ENCODE measurements at regions not wholly inside any gene's neighbourhood (a gene's known extent, or its start where the extent isn't known, plus 50 kb on each side); places are given as distances from the start of the nearest gene placed in this dataset.
"Not testable (repeated sequence)": the region's sequence is repeated elsewhere in the genome, so short reads cannot be mapped to it uniquely, and the experiment has no call there.

GRCh38 chr9:31587146-31587545, 797.3 kb upstream of the ACO1 start:
- peak; percentile 34 to 61 for DNase-seq

GRCh38 chr9:31588006-31588405, 796.4 kb upstream of the ACO1 start:
- peak; percentile 91 to 97 for DNase-seq

GRCh38 chr9:31588756-31589155, 795.7 kb upstream of the ACO1 start:
- no peak for DNase-seq

GRCh38 chr9:31590091-31590490, 794.4 kb upstream of the ACO1 start:
- DNase-seq, result no peak

DNA sequence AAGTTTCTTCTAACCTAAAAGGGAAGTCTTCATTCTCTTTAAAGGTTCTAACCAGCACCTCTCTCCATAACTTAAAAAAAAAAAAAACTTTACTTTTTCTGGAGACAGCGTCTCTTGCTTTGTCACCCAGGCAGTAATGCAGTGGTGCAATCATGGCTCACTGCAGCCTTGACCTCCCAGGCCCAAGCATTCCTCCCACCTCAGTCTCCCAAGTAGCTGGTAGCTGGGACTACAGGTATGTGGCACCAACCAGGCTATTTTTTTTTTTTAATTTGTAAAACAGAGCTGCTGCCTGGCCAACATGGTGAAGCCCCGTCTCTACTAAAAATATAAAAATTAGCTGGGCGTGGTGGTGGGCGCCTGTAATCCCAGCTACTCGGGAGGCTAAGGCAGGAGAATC, 787.4 kb upstream of the ACO1 start:
- not testable (repeated sequence) for DNase-seq

DNA sequence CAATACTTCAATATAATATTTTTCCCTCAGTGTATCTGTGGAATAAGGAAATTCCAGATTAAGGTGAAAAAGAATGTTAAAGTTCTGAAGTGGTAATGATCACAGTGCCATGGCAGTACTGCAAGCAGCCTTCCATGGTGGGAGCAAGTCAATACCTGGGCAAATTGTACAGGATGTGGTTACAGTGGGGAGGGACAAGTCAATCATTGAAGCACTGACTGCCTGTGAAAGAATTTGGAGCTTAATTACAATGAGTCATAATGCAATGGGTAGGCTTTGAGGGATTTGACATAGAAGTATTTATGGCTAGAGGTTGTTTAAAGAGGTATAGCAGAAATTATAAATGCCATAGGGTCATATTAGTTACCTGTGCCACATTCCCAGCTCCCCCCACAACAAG, 786.5 kb upstream of the ACO1 start:
- no peak for DNase-seq

DNA sequence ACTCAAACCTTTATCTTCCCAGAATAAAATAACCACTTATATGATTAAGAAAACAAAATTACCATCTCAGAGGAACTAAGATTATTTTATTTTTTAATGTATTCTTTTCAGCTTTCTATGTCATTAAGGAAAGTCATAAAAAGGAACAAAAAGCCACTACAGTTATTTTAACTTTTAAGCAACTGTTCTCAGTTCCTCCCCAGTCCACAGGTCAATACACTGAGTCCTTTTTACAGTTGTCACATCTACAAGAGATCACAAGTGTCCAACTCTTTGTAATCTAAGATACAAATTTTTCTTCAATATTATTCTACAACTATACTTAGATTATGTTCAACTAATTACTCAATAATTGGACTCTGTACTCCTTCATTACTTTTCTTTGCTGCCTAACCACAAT, 782.8 kb upstream of the ACO1 start:
- no peak for DNase-seq

DNA sequence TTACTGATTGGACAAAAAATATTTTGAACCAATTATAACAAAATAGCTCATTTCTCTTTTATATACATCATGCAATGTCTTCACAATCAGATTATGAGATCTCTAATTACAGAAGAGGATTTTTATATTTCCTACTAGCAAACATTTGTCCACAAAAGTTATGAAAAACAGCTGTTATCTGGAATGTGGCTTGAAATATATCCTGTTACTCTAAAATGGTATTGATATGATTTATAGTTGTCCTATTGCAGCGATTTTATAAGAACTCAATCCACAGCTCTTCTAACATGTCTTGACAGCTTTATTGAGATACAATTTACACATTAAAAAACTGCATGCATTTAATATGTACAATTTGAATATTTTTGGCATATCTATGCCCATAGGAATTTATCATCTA, 779.9 kb upstream of the ACO1 start:
- no peak for DNase-seq

DNA sequence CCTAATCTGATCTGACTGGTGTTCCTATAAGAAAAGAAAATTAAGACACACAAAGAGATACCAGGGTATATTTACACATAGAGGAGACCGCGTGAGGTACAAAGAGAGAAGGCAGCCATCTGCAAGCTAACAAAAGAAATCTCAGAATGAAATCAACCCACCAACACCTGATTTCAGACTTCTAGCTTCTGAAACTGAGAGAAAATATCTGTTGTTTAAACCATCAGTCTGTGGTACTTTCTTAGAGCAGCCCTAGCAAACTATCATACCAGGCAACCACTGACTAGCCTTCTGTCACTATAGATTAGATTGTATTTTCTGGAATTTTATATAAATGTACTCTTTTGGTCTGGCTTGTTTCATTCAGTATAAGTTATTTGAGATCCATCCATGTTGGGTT, 779.3 kb upstream of the ACO1 start:
- DNase-seq, result no peak

DNA sequence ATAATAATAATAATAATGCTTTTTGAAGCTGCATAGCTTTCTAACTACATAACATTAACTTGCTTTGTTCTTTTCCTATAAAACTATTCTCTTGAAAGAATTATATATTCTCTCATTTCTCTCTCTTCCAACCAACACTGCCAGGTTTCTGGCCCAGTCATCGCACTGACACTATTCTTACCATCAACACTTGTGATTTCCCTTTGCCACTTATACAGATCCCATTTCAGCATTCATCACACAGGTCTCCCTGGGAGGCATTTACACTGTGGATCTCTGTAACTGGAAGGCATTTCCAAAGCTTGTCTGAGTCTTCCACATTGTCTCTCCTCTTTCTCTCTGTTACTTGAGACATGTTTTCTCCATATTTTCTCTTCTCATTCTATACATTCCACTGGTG, 777.8 kb upstream of the ACO1 start:
- no peak for DNase-seq

DNA sequence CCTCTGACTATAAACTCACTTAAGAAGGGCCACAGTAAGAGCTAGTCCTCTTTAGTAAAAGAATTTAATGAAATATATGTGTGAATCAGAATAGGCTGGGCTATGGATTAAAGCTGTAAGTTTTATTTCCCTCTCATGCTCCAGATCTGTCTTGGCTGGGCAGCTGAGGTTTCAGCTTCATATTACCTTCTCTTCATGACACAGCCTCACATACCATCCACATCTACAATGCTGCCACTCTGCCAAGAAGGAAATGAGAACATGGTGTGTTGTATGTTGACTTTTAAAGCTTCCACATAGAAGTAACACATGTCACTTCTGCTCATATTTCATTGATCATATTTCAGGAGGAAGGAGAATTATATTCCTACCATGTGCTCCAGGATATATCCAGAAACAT, 776.0 kb upstream of the ACO1 start:
- peak in 1 of 2 experiments; percentile 13 for DNase-seq

- DNase-seq, result no peak
These were observed 775.6 kb upstream of the ACO1 start for GRCh38 chr9:31608881-31609280.

GRCh38 chr9:31612336-31613030, 772.0 kb upstream of the ACO1 start:
- DNase-seq, result no peak

GRCh38 chr9:31615966-31616365, 768.5 kb upstream of the ACO1 start:
- DNase-seq, result no peak

DNA sequence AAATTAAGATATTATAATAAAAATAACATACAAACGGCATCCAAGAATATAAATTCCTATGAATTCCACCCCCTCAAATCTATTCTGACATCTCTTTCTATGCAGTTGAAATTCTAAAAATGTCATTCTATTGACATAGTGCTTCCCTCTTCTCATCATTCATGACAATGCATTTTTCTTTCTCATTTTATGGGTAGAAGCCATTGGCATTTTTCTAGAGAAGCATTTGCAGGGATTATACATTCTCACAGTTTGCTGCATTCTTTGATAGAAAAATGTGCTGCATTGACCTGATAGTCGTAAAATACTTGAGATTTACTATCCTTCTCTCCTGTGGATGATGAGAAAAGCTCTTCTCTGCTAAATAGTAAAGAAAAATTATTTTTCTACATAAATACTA, 760.9 kb upstream of the ACO1 start:
- DNase-seq, result no peak

GRCh38 chr9:31629292-31629691, 755.2 kb upstream of the ACO1 start:
- DNase-seq, result no peak

DNA sequence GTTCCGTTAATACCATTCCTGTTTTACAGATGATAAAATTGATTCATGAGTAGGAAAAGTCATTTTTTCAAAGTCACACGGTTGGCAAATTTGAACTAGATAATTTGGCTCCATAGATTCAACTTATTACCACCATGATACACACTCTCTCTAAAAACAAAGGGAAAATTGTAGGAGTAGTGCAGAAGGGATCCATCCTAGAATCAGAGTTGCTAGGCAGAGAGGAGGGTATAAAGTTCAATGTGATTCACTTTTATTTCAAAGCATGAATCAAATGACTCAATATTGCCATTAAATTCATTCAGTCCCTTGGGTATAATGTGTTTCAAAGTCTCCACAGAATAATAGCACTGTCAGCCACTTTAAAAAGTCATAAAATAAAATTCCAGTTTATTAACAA, 747.2 kb upstream of the ACO1 start:
- no peak for DNase-seq

GRCh38 chr9:31637861-31638260, 746.6 kb upstream of the ACO1 start:
- no peak for DNase-seq

GRCh38 chr9:31639451-31639850, 745.0 kb upstream of the ACO1 start:
- DNase-seq, result no peak

DNA sequence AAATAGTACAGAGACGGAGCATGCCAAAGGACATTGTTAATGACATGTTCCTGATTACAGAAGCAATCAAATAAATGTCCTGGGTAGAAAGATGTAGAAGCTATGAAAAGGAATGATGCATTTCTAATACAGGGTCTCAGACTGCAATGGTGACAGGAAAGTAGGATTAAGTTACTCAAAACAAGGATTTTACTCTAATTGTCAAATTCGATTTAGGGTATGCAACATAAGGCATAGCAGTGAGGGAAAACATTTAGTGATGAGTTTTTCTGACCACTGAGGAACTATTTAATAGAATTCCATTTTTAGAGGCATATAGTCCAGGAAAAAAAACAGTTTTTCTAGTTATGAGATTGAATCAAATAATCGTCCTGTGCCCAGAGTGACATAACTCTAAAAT, 715.1 kb upstream of the ACO1 start:
- DNase-seq, result no peak

- DNase-seq, result no peak
These were observed 713.4 kb upstream of the ACO1 start for GRCh38 chr9:31671011-31671410.

GRCh38 chr9:31674264-31674663, 710.2 kb upstream of the ACO1 start:
- no peak for DNase-seq

DNA sequence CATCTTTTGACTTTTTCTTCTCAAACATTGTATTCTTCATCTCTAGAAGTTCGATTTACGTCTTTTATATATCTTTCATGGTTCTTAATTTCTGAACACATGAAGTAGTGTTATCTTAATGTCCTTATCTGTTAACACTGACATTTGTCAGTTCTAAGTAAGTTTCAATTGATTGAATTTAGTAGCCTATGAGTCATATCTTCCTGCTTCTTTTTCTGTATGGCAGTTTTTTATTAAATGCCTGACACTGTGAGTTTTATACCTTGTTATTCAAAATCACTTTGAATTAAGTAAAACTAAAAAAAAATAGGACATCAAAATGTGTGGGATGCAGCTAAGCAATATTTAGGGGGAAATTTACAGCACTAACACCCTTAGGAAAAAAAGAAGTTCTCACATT, 707.0 kb upstream of the ACO1 start:
- no peak for DNase-seq

DNA sequence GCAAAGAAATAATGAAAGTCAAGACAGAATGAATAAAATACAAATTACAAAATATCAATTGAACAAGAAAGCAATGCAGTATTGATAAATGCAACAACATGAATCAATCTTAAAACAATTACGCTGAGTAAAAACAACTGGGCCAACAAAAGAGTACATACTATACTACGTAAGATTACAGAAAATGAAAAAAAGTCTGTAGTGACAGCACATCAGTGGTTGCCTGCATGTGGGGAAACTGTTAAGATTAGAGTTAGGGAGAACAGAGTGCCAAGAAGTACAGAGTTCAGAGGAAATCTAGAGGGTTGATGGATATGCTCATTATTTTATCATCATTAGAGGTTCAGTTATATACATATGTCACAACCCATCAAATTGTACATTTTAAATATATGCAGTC, 706.6 kb upstream of the ACO1 start:
- no peak for DNase-seq

DNA sequence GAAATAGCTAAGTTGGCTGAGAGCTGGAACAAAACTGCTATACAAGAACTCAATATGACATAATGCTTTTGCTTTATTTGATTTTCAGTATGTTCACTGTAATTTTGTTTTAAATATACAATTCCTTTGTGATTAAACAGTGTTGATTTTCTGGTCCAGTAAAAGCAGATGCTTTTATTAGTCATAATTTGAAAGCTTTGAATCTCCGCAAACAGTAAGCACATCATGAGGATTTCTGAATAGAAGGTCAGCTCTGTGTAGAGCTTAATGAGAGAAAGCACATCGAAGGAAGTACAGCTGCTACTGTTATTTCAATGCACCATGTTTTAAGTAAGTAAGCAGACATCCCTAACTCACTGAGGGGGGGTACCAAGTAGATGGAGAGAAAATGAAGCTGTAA, 701.3 kb upstream of the ACO1 start:
- peak; percentile 25 to 45 for DNase-seq

DNA sequence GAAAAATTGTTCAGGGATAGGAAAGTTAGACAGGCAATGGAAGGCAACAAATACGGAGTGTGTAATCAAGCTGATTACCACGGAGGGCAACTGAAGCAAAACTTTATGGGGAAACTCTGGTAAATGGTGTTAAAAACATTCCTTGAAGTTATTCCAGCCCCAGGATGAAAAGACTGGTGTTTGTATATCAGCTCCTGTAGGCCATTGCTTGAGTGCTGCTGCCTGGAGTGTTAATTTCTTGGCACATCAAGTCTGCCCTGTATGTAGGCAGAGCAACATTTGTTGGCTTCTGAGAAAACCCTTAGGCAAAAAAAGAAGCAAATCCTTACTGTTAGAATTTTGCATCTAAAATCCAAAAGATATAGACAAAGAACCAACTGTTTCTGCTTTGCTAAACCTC, 686.5 kb upstream of the ACO1 start:
- peak; percentile 71 to 82 for DNase-seq
